Mucosa of stomach (tissue), 1 donor: ENCODE measurements at regions not wholly inside any gene's neighbourhood (a gene's known extent, or its start where the extent isn't known, plus 50 kb on each side); places are given as distances from the start of the nearest gene placed in this dataset.
"Not testable (repeated sequence)": the region's sequence is repeated elsewhere in the genome, so short reads cannot be mapped to it uniquely, and the experiment has no call there.

Source experiments
- H3K27me3 ChIP-seq: one replicate; pipeline ENCODE4 v1.7.0; 2013; ENCODE audit warnings: mild to moderate bottlenecking, low read length; ENCODE audit not compliant: control insufficient read depth, insufficient read depth
- H3K36me3 ChIP-seq: one replicate; pipeline ENCODE4 v1.7.0; 2013; ENCODE audit warnings: low read length; ENCODE audit not compliant: control insufficient read depth, insufficient read depth
- H3K4me1 ChIP-seq: one replicate; pipeline ENCODE4 v1.7.0; 2013; ENCODE audit warnings: mild to moderate bottlenecking, low read length; ENCODE audit not compliant: control insufficient read depth, insufficient read depth
- H3K4me3 ChIP-seq: one replicate; pipeline ENCODE4 v1.7.0; 2013; ENCODE audit warnings: low read length
- H3K9ac ChIP-seq: one replicate; pipeline ENCODE4 v1.7.0; 2013; ENCODE audit warnings: mild to moderate bottlenecking, low read length, moderate library complexity
- H3K9me3 ChIP-seq: one replicate; pipeline ENCODE4 v1.7.0; 2013; ENCODE audit warnings: mild to moderate bottlenecking, low read length, moderate library complexity; ENCODE audit not compliant: control insufficient read depth
- donor health status: Pancreatic carcinoma.

GRCh38 chr15:77890911-77891801, 186.4 kb downstream of the TBC1D2B start:
- H3K9ac ChIP-seq, H3K4me3 ChIP-seq, H3K4me1 ChIP-seq, H3K9me3 ChIP-seq, H3K27me3 ChIP-seq, H3K36me3 ChIP-seq: not testable (repeated sequence)

DNA sequence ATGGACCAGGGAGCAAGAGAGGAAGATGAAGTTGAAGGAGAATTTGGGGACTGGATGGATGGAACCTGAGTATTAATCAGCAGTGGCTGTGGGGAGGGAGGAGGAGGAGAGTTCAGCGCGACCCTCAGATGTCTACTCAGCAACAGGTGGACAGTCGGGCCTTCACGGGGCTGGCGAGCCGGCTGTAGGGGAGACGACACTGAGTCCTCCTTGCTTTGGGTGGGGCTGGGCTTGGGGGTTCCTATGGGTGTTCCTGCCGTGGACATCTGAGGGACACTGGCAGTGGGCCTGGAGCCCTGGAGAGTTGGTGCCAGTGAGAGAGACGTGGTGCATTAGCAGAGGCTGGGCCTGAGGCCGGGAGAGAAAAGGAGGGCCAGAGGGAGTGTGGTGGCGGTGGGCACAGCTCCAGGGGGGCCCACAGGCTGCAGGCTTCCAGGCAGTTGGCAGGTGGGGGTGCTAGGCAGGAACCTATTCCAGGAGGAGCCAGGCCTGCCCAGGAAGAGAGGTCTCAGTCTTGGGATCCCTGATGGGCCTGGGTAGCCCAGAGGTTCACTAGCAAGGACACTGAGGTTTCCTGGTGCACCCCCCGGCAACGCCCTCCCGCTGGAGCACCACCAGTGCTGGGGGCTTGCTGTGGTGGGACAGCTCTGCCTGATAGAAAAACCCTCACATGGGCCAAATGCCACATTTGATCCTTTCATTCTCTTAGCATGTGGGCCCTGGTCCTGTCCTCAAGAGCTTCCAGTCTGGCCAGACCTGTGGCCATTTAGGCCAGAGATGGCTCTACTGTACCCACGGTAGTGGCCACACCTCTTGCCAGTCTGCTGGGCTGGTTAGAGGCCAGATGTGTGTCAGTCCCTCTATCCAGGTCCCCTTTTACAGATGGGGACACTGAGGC, 187.4 kb downstream of the TBC1D2B start:
- H3K4me3 ChIP-seq, H3K9me3 ChIP-seq, H3K36me3 ChIP-seq, H3K9ac ChIP-seq, H3K4me1 ChIP-seq, H3K27me3 ChIP-seq: not testable (repeated sequence)

- Histone ChIP-seq H3K4me3 (no peak overlapping the region), H3K4me1 (no peaks in the 10 kb centered on the region), H3K9me3 (no peaks in the 10 kb centered on the region), H3K36me3 (no peaks in the 10 kb centered on the region), H3K9ac (no peak overlapping the region), H3K27me3 (no peaks in the 10 kb centered on the region)
Measured at GRCh38 chr15:77889009-77889806, 188.3 kb downstream of the TBC1D2B start.

DNA sequence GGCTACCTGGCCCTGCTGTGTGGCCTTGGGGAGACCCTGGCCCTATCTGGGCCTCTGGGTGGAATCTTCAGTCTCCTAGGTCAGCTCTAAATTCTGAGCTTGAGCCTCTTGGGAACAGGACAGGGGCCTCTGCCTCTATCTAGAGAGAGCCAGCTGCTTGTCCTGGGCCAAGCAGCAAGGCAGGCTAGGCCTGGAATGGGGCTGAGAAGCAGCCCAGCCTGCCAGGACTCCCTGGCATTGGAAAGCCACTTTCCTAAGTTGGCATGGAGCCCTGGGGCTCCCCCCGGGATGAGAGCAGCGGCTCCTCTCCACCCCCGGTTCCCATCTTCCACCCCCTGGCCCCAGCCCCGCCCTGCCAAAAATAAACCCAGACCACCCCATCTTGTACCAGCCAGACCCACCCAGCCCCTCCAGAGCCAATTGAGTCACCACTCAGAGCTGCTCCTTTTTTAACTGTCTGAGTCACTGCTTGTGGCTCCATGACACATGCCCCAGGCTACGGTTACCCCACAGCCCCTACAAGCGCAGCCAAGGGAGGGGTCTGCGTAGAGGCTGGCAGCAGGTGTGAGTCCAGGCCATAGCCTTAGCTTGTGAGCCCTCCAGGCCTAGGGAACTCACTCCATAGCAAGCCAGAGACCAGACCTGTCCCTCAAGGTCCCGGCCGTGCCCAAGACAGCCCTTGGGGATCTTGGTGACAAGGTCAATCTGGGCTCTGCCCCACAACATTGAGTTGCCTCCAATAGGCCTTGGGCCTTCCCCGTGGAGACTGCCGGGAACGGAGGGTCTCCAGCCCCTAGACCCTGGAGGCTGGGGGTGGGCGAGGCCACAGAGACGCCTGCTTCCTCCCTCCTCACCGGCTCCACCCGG, 189.7 kb downstream of the TBC1D2B start:
- not testable (repeated sequence) for H3K9ac ChIP-seq, H3K9me3 ChIP-seq, H3K36me3 ChIP-seq, H3K4me1 ChIP-seq, H3K4me3 ChIP-seq, H3K27me3 ChIP-seq

- no peaks in the 10 kb centered on the region for H3K36me3 ChIP-seq
Measured at GRCh38 chr15:77886805-77887448, 190.6 kb downstream of the TBC1D2B start.

GRCh38 chr15:77885877-77886500, 191.5 kb downstream of the TBC1D2B start:
- H3K27me3 ChIP-seq, H3K4me1 ChIP-seq, H3K9ac ChIP-seq, H3K9me3 ChIP-seq, H3K36me3 ChIP-seq, H3K4me3 ChIP-seq: not testable (repeated sequence)

More at GRCh38 chr15:77886805-77887448, 190.6 kb downstream of the TBC1D2B start:
- Histone ChIP-seq H3K27me3 (no peaks in the 10 kb centered on the region), H3K9ac (no peak overlapping the region), H3K9me3 (no peaks in the 10 kb centered on the region), H3K4me1 (no peaks in the 10 kb centered on the region), H3K4me3 (no peak overlapping the region)

DNA sequence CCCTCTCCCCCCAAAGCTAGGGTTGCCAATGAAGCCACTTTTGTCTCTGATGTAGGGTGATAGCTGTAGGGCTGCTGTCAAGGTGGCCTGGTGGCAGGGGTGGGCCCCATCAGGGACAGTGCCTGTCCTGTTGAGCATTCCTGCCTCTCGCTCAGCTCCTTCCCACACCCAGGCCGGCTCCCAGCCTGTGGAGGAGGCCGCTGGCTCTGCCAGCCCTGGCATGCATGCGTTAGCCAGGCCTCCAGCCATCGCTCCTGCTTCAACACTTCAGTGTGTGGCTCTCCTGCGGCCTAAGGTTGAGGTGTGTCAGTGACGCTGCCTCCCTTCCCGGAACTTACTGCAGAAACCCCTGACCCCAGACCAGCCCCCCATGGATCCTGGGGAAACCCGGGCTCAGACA, 194.5 kb downstream of the TBC1D2B start:
- not testable (repeated sequence) for H3K4me3 ChIP-seq, H3K36me3 ChIP-seq, H3K27me3 ChIP-seq, H3K9me3 ChIP-seq, H3K4me1 ChIP-seq, H3K9ac ChIP-seq

GRCh38 chr15:77881950-77882349, 195.6 kb downstream of the TBC1D2B start:
- no peaks in the 10 kb centered on the region for H3K9me3 ChIP-seq
- no peaks in the 10 kb centered on the region for H3K36me3 ChIP-seq
- no peak overlapping the region for H3K4me3 ChIP-seq
- peaks cover 6% of the 10 kb centered on the region for H3K4me1 ChIP-seq
- H3K9ac ChIP-seq, result no peak overlapping the region
- no peaks in the 10 kb centered on the region for H3K27me3 ChIP-seq

DNA sequence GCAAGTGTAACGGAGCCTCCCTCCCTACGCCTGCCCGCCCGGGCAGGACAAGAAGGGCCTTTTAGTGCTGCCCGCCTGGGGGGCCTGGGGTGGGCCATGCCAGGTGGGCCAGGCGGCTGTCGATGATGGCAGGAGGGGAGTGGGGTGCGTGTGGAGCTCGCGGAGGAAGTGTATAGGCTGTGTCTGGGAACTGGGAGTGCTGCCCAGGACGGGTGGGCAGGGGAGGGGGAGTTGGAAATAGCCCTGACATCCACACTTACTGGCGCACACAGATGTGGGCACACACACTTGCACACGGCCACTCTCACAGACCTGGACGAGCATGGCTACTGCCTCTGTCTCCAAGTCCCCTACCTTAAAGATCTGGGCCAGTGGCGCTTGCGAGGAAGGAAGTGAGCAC, 196.0 kb downstream of the TBC1D2B start:
- H3K4me3 ChIP-seq, H3K36me3 ChIP-seq, H3K9ac ChIP-seq, H3K4me1 ChIP-seq, H3K9me3 ChIP-seq, H3K27me3 ChIP-seq: not testable (repeated sequence)

- not testable (repeated sequence) for H3K36me3 ChIP-seq, H3K4me3 ChIP-seq, H3K9ac ChIP-seq, H3K27me3 ChIP-seq, H3K9me3 ChIP-seq
- H3K4me1 ChIP-seq, result peaks cover 19% of the 10 kb centered on the region
Measured at GRCh38 chr15:77879466-77879865, 198.0 kb downstream of the TBC1D2B start.
